GM10266 (cell line): ENCODE measurements at regions not wholly inside any gene's neighbourhood (a gene's known extent, or its start where the extent isn't known, plus 50 kb on each side); places are given as distances from the start of the nearest gene placed in this dataset.

Experiments used
- DNase-seq: peaks from one replicate; pipeline ENCODE4 v3.0.0; 2012; ENCODE audit errors: extremely low spot score
- CTCF ChIP-seq: IDR thresholded peaks from 2 replicates; pipeline ENCODE4 v1.5.1; 2012; ENCODE audit warnings: mild to moderate bottlenecking, low read depth; ENCODE audit not compliant: control insufficient read depth, insufficient read depth; ENCODE audit errors: missing control alignments

GRCh38 chr4:96094183-96094582 lies 254.3 kb downstream of the PDHA2 start:
- DNase-seq, result no peak
- no peak for TF ChIP-seq CTCF

GRCh38 chr4:96097040-96097607 lies 257.2 kb downstream of the PDHA2 start:
- no peak for DNase-seq
- TF ChIP-seq CTCF, result no peak

GRCh38 chr4:96097693-96098092 lies 257.8 kb downstream of the PDHA2 start:
- no peak for TF ChIP-seq CTCF
- no peak for DNase-seq

- DNase-seq, result no peak
- no peak for TF ChIP-seq CTCF
Observed at GRCh38 chr4:96099031-96099430, 259.1 kb downstream of the PDHA2 start.

GRCh38 chr4:96102541-96103026 lies 262.7 kb downstream of the PDHA2 start:
- DNase-seq, result no peak
- TF ChIP-seq CTCF, result no peak

GRCh38 chr4:96103086-96103485 lies 263.2 kb downstream of the PDHA2 start:
- no peak for DNase-seq
- no peak for TF ChIP-seq CTCF

- DNase-seq, result no peak
- no peak for TF ChIP-seq CTCF
Observed at GRCh38 chr4:96108146-96108545, 268.3 kb downstream of the PDHA2 start.
